OCI-LY7 (cell line): ENCODE measurements at regions not wholly inside any gene's neighbourhood (a gene's known extent, or its start where the extent isn't known, plus 50 kb on each side); places are given as distances from the start of the nearest gene placed in this dataset.

Experiments used
- BruUV-seq: library from RNA; stranded (reverse); fragments of 400-500 nt; replicated peaks from 2 replicates; lab custom pipeline; 2021; lab: Mats Ljungman, UMichigan
- CTCF ChIA-PET: fragments of 300-600 bp; sonication (Branson Sonifier 250); formaldehyde crosslinking; loops from one replicate; lab custom pipeline; 2022; ENCODE audit warnings: antibody characterized with exemption; ENCODE audit not compliant: unreplicated experiment; lab: Charles Lee
- POLR2A ChIA-PET: fragments of 300-600 bp; sonication (Branson Sonifier 250); formaldehyde crosslinking; loops from one replicate; lab custom pipeline; 2022; ENCODE audit warnings: antibody characterized with exemption; lab: Charles Lee
- DNase-seq: peaks from one replicate; pipeline ENCODE4 v3.0.0-alpha.2; 2015; ENCODE audit warnings: low spot score
- H2AFZ ChIP-seq: fragments of 200-600 bp; sonication (generic), shearing (Covaris generic); 2 replicates; pipeline ENCODE4 v1.6.1; 2014; ENCODE audit warnings: mild to moderate bottlenecking, antibody characterized with exemption, low read length, moderate library complexity
- H3K27ac ChIP-seq: fragments of 200-600 bp; sonication (generic); 2 replicates; pipeline ENCODE4 v1.5.1; 2014; ENCODE audit warnings: mixed run types, low read depth, mild to moderate bottlenecking, moderate library complexity, low read length, inconsistent platforms; ENCODE audit not compliant: poor library complexity, severe bottlenecking
- H3K36me3 ChIP-seq: fragments of 200-600 bp; sonication (generic); 2 replicates; pipeline ENCODE4 v1.6.1; 2014; ENCODE audit warnings: mild to moderate bottlenecking, antibody characterized with exemption, low read length, moderate library complexity, mixed read lengths; ENCODE audit not compliant: insufficient read depth
- H3K4me1 ChIP-seq: fragments of 200-600 bp; sonication (generic); 2 replicates; pipeline ENCODE4 v1.5.1; 2014; ENCODE audit warnings: mild to moderate bottlenecking, low read length; ENCODE audit not compliant: insufficient read depth, poor library complexity, severe bottlenecking
- H3K4me2 ChIP-seq: fragments of 200-600 bp; sonication (generic); 2 replicates; pipeline ENCODE4 v1.6.1; 2014; ENCODE audit warnings: mild to moderate bottlenecking, low read length
- H3K4me3 ChIP-seq: fragments of 200-600 bp; sonication (generic); 2 replicates; pipeline ENCODE4 v1.5.1; 2014; ENCODE audit warnings: mild to moderate bottlenecking, low read depth, low read length; ENCODE audit not compliant: poor library complexity, severe bottlenecking
- H3K79me2 ChIP-seq: fragments of 200-600 bp; sonication (generic); 2 replicates; pipeline ENCODE4 v1.6.1; 2016; ENCODE audit warnings: low read depth, mild to moderate bottlenecking, low read length, moderate library complexity, mixed read lengths; ENCODE audit not compliant: insufficient read depth
- H3K9me2 ChIP-seq: fragments of 200-600 bp; sonication (generic); 2 replicates; pipeline ENCODE4 v1.6.1; 2016; ENCODE audit warnings: mild to moderate bottlenecking, low read length, mixed read lengths; ENCODE audit not compliant: insufficient read depth
- H3K9me3 ChIP-seq: fragments of 200-600 bp; sonication (generic); 2 replicates; pipeline ENCODE4 v1.6.1; 2014; ENCODE audit warnings: mild to moderate bottlenecking, mixed run types, low read length, mixed read lengths
- H4K20me1 ChIP-seq: fragments of 200-600 bp; sonication (generic); 2 replicates; pipeline ENCODE4 v1.6.1; 2014; ENCODE audit warnings: mild to moderate bottlenecking, antibody characterized with exemption, low read length, moderate library complexity, mixed read lengths; ENCODE audit not compliant: insufficient read depth
- CTCF ChIP-seq: fragments of 200-600 bp; sonication (generic); conservative IDR thresholded peaks from 2 replicates; pipeline ENCODE4 v1.5.1; 2014; ENCODE audit warnings: mild to moderate bottlenecking, antibody characterized with exemption, low read length, moderate library complexity, mixed read lengths
- EZH2phosphoT487 ChIP-seq: fragments of 200-600 bp; sonication (generic); IDR thresholded peaks from 2 replicates; pipeline ENCODE4 v1.6.1; 2018; ENCODE audit warnings: low read depth, borderline replicate concordance, mild to moderate bottlenecking, mixed run types, antibody characterized with exemption, low read length, moderate library complexity, mixed read lengths
- intact Hi-C: fragments of 100-400 bp; cut with micrococcal nuclease; formaldehyde crosslinking; loops from one replicate; pipeline ENCODE4 v1.10.0; 2022; ENCODE audit not compliant: unreplicated experiment

DNA sequence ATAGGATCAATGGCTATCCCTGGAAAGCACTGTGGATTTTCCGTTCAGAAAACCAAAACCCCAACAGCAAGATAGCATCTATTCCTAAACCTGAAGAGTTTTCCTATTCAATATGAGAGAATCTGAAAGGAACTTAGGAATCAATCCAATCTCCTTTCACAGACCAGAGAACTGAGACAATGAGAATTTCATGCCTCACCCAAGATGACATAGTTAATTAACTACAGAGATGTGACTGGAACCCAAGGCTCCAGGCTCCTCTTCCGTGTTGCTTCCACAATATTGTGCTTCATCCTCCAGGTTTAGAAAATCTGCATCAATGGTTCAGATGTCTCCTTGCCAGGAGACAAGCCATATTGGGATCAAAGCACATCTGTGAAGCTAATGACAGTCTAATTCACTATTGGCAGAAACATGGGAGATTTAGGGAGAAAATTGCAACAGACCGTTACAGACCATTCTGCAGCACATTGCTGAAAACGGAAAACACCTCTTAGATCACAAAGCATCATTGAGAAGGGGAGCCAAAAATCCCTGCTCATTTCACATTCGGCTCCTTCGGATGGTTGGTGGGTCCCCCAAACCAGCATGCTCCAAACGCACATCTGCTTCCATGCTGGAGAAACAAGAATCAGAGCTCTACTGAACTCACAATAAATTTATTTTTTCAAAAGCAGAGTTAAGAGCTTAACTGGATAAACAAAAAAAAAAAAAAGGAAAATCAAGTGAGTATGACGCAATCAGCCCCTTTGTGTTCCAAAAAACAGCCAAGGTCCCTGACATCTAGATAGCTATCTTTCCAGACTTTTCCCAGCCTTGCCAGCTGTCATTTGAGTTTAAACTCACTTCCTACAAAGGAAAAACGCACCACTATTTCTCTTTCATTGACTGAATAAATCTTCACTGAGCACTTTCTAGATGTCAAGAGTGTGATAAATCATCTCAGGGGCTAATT lies 290.3 kb downstream of the C1D start:
- DNase-seq: no peak
- Histone ChIP-seq H3K36me3 (no peaks in the 10 kb centered on the region), H2AFZ (no peak overlapping the region), H3K4me1 (no peaks in the 10 kb centered on the region), H3K9me3 (no peaks in the 10 kb centered on the region), H3K79me2 (no peaks in the 10 kb centered on the region), H3K9me2 (no peaks in the 10 kb centered on the region), H3K4me3 (no peak overlapping the region), H3K27ac (no peak overlapping the region), H4K20me1 (no peaks in the 10 kb centered on the region), H3K4me2 (no peak overlapping the region)
- ChIA-PET POLR2A (interaction anchor here (0.7 kb wide), 2 partner anchors 10 to 977 kb away, joined by 3 to 4 read pairs; no protein-coding TSS in a partner anchor), CTCF (no interaction called here)
- intact Hi-C loops: no loop called here
- TF ChIP-seq CTCF (no peak), EZH2phosphoT487 (no peak)
- BruUV-seq: no TSS peak

- Histone ChIP-seq H3K4me1 (no peaks in the 10 kb centered on the region), H3K36me3 (no peaks in the 10 kb centered on the region), H3K4me3 (no peak overlapping the region), H3K4me2 (no peak overlapping the region), H3K79me2 (no peaks in the 10 kb centered on the region), H4K20me1 (no peaks in the 10 kb centered on the region), H3K27ac (no peak overlapping the region), H3K9me3 (no peaks in the 10 kb centered on the region), H3K9me2 (no peaks in the 10 kb centered on the region), H2AFZ (no peak overlapping the region)
- DNase-seq: no peak
- TF ChIP-seq EZH2phosphoT487 (no peak), CTCF (no peak)
- no TSS peak for BruUV-seq
- ChIA-PET POLR2A (interaction anchor here (0.6 kb wide), 1 partner anchor 1403 kb away, joined by 3 read pairs; no protein-coding TSS in a partner anchor), CTCF (no interaction called here)
- intact Hi-C loops: no loop called here
These were observed 289.0 kb downstream of the C1D start for GRCh38 chr2:67773851-67774250.

- no peaks in the 10 kb centered on the region for H3K9me3 ChIP-seq
- H3K4me2 ChIP-seq: no peak overlapping the region
- no peaks in the 10 kb centered on the region for H3K9me2 ChIP-seq
- ChIA-PET POLR2A (no interaction called here), CTCF (no interaction called here)
- no peak overlapping the region for H2AFZ ChIP-seq
- no peaks in the 10 kb centered on the region for H3K36me3 ChIP-seq
- intact Hi-C loops: no loop called here
- H4K20me1 ChIP-seq: no peaks in the 10 kb centered on the region
- no peak for DNase-seq
- no TSS peak for BruUV-seq
- no peaks in the 10 kb centered on the region for H3K79me2 ChIP-seq
- TF ChIP-seq EZH2phosphoT487: no peak
- TF ChIP-seq CTCF: no peak
- H3K27ac ChIP-seq: no peak overlapping the region
- no peak overlapping the region for H3K4me3 ChIP-seq
- H3K4me1 ChIP-seq: no peaks in the 10 kb centered on the region
These were observed 286.5 kb downstream of the C1D start for GRCh38 chr2:67776276-67776675.
